Esophagus muscularis mucosa (tissue), 4 donors: ENCODE measurements at regions not wholly inside any gene's neighbourhood (a gene's known extent, or its start where the extent isn't known, plus 50 kb on each side); places are given as distances from the start of the nearest gene placed in this dataset.

Experiments used
- DNase-seq: peaks from one replicate; pipeline ENCODE4 v3.0.0-alpha.2; 2017; ENCODE audit errors: extremely low spot score
- H3K27ac ChIP-seq, 4 donors: fragments of 200-600 bp; sonication (generic); replicated peaks in 1 of 4; 1 replicate in 3 of 4; 2 replicates in 1 of 4; pipeline ENCODE4 v1.5.1; 2016 to 2019; ENCODE audit warnings: mild to moderate bottlenecking in 1 of 4
- H3K27me3 ChIP-seq, 4 donors: fragments of 200-600 bp; sonication (generic); one replicate each; pipeline versions ENCODE4 v1.5.1 to v1.6.0; 2016 to 2019
- H3K36me3 ChIP-seq, 4 donors: fragments of 200-600 bp; sonication (generic); one replicate each; pipeline ENCODE4 v1.5.1; 2016 to 2019
- H3K4me1 ChIP-seq, 4 donors: fragments of 200-600 bp; sonication (generic); one replicate each; pipeline ENCODE4 v1.5.1; 2016 to 2019
- H3K4me3 ChIP-seq, 4 donors: fragments of 200-600 bp; sonication (generic); 1 replicate in 2 of 4; 2 replicates in 2 of 4; pipeline ENCODE4 v1.5.1; 2016 to 2019; ENCODE audit warnings: mild to moderate bottlenecking in 4 of 4, moderate library complexity in 1 of 4
- H3K9me3 ChIP-seq, 4 donors: fragments of 200-600 bp; sonication (generic); 1 replicate in 3 of 4; 2 replicates in 1 of 4; pipeline ENCODE4 v1.5.1; 2016 to 2019
- CTCF ChIP-seq, 3 experiments: fragments of 200-600 bp in 2 of 3; fragments of 450-650 bp in 1 of 3; sonication (generic) in 2 of 3; IDR thresholded peaks; one replicate each; pipeline ENCODE4 v1.5.1; 2017 to 2019; ENCODE audit warnings: antibody characterized with exemption in 3 of 3, mild to moderate bottlenecking in 2 of 3, moderate library complexity in 1 of 3
- EP300 ChIP-seq: sonication (generic); formaldehyde crosslinking; IDR thresholded peaks from one replicate; pipeline ENCODE4 v1.6.1; 2017; ENCODE audit warnings: antibody characterized with exemption
- POLR2A ChIP-seq: fragments of 450-650 bp; IDR thresholded peaks from one replicate; pipeline ENCODE4 v1.6.1; 2017; ENCODE audit warnings: antibody characterized with exemption, moderate library complexity, mild to moderate bottlenecking, low read depth
- POLR2AphosphoS5 ChIP-seq, 2 donors: sonication (generic); formaldehyde crosslinking; IDR thresholded peaks; one replicate each; pipeline ENCODE4 v1.6.1; 2017; ENCODE audit warnings: antibody characterized with exemption in 2 of 2
- WGBS: methylation state at CpG from one replicate; pipeline ENCODE4 v1.1.5; 2018; 5-methylcytosine and 5-hydroxymethylcytosine counted together
- intact Hi-C: fragments of 100-400 bp; cut with DNase I; formaldehyde crosslinking; loops from one replicate; pipeline ENCODE4 v1.15.1; 2023

- no peaks in the 10 kb centered on the region for H3K9me3 ChIP-seq
- DNase-seq: no peak
- no peaks in the 10 kb centered on the region for H3K4me1 ChIP-seq
- TF ChIP-seq EP300: no peak
- TF ChIP-seq POLR2A: no peak
- no peak for TF ChIP-seq CTCF (IDR thresholded peaks at IDR 0.05)
- no peak for TF ChIP-seq POLR2AphosphoS5 (IDR thresholded peaks at IDR 0.05)
- WGBS: 73% methylated on average over 1 of the region's 1 CpG
- intact Hi-C loops: no loop called here
- H3K36me3 ChIP-seq: no peaks in the 10 kb centered on the region
- H3K4me3 ChIP-seq: no peak overlapping the region
- H3K27ac ChIP-seq: no peak overlapping the region
- no peaks in the 10 kb centered on the region for H3K27me3 ChIP-seq
Observed at GRCh38 chr5:107241841-107242240, 428.9 kb downstream of the EFNA5 start.

- H3K4me1 ChIP-seq: no peaks in the 10 kb centered on the region
- no peak for DNase-seq
- WGBS: 97% methylated on average over 6 of the region's 6 CpGs
Observed at GRCh38 chr5:107235167-107235566, 435.6 kb downstream of the EFNA5 start.

GRCh38 chr5:107232788-107233187, 437.9 kb downstream of the EFNA5 start:
- H3K4me3 ChIP-seq: no peak overlapping the region
- no peaks in the 10 kb centered on the region for H3K4me1 ChIP-seq

More at GRCh38 chr5:107235167-107235566, 435.6 kb downstream of the EFNA5 start:
- H3K27me3 ChIP-seq: no peaks in the 10 kb centered on the region
- H3K9me3 ChIP-seq: no peaks in the 10 kb centered on the region
- no peak for TF ChIP-seq CTCF (IDR thresholded peaks at IDR 0.05)
- no peak for TF ChIP-seq EP300
- no peak for TF ChIP-seq POLR2A
- TF ChIP-seq POLR2AphosphoS5 (IDR thresholded peaks at IDR 0.05): no peak
- H3K4me3 ChIP-seq: no peak overlapping the region
- H3K27ac ChIP-seq: no peak overlapping the region
- intact Hi-C loops: no loop called here
- H3K36me3 ChIP-seq: no peaks in the 10 kb centered on the region

GRCh38 chr5:107232293-107232692, 438.4 kb downstream of the EFNA5 start:
- DNase-seq: no peak
- TF ChIP-seq POLR2A (no peak), EP300 (no peak), POLR2AphosphoS5 (IDR thresholded peaks at IDR 0.05) (no peak), CTCF (IDR thresholded peaks at IDR 0.05) (no peak)
- H3K4me1 ChIP-seq: no peaks in the 10 kb centered on the region
- H3K9me3 ChIP-seq: no peaks in the 10 kb centered on the region
- intact Hi-C loops: no loop called here
- H3K36me3 ChIP-seq: no peaks in the 10 kb centered on the region
- H3K27me3 ChIP-seq: no peaks in the 10 kb centered on the region
- no peak overlapping the region for H3K27ac ChIP-seq
- 78% methylated on average over 1 of the region's 1 CpG for WGBS
- H3K4me3 ChIP-seq: no peak overlapping the region

More at GRCh38 chr5:107232788-107233187, 437.9 kb downstream of the EFNA5 start:
- TF ChIP-seq POLR2AphosphoS5 (IDR thresholded peaks at IDR 0.05): no peak
- TF ChIP-seq EP300: no peak
- TF ChIP-seq CTCF (IDR thresholded peaks at IDR 0.05): no peak
- no peak for TF ChIP-seq POLR2A
- WGBS: 72% methylated on average over 4 of the region's 4 CpGs
- no peak for DNase-seq
- intact Hi-C loops: no loop called here
- Histone ChIP-seq H3K27ac (no peak overlapping the region), H3K27me3 (no peaks in the 10 kb centered on the region), H3K36me3 (no peaks in the 10 kb centered on the region), H3K9me3 (no peaks in the 10 kb centered on the region)

- TF ChIP-seq CTCF (IDR thresholded peaks at IDR 0.05) (no peak), POLR2AphosphoS5 (IDR thresholded peaks at IDR 0.05) (no peak), POLR2A (no peak), EP300 (no peak)
- 76% methylated on average over 1 of the region's 1 CpG for WGBS
- intact Hi-C loops: no loop called here
- Histone ChIP-seq H3K9me3 (no peaks in the 10 kb centered on the region), H3K27ac (no peak overlapping the region), H3K4me1 (no peaks in the 10 kb centered on the region), H3K36me3 (no peaks in the 10 kb centered on the region), H3K27me3 (no peaks in the 10 kb centered on the region), H3K4me3 (no peak overlapping the region)
- DNase-seq: no peak
Observed at GRCh38 chr5:107231191-107231590, 439.5 kb downstream of the EFNA5 start.
